ENCODE measurements at regions not wholly inside any gene's neighbourhood (a gene's known extent, or its start where the extent isn't known, plus 50 kb on each side); places are given as distances from the start of the nearest gene placed in this dataset.

DNA sequence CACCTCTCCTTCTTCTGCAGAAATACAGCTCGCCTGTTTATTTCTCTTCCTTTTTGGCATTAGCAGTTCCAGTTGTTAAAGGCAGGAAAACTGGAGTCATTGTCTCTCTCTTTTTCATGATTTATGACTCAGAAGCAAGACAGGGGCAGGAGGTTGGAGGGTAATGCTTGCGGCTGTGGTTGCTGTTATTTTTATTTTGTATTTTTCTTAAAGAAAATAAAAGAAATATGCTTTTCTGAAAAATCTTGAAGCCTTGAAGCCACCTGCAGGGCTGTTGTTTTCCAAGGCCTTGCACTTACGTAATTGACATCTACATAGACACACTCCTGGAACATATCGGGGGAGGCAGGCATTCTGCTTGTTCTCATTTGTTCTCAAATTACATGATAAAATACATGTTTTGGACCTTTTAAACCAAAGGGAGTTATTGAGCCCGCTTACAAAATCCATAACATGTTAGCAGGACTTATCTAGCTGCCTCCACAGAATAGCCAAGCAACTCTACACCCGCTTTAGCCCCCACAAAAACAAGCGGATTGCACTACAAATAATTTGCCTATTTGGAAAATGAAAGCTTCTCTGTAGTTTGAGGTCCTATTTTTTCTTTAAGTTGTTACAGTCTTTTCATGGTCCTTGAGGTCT, 1004.6 kb upstream of the NR2F2 start:
- Histone ChIP-seq H3K9me3 (no peaks in the 10 kb centered on the region), H2AFZ (ENCODE audit: low read depth) (no peak overlapping the region), H3K36me3 (replicated peaks in 1 of 2; ENCODE audit: control insufficient read depth in 1 of 2, insufficient read depth in 2 of 2, low read length in 1 of 2) (no peaks in the 10 kb centered on the region), H3K4me2 (no peak overlapping the region), H3K9ac (no peak overlapping the region), H3K9me2 (no peaks in the 10 kb centered on the region), H3K27me3 (ENCODE audit: insufficient read depth) (no peaks in the 10 kb centered on the region), H3K79me2 (ENCODE audit: insufficient read depth) (no peaks in the 10 kb centered on the region), H4K20me1 (ENCODE audit: insufficient read depth) (no peaks in the 10 kb centered on the region), H3K4me3 (ENCODE audit: low read depth in 2 of 2, low read length in 1 of 2) (no peak overlapping the region), H3K27ac (ENCODE audit: low read depth in 2 of 2, low read length in 1 of 2) (no peak overlapping the region), H3K4me1 (ENCODE audit: control insufficient read depth in 1 of 2, insufficient read depth in 2 of 2, low read depth in 1 of 2, low read length in 1 of 2) (no peaks in the 10 kb centered on the region), H3F3A (replicated peaks; ENCODE audit: insufficient read depth) (no peaks in the 10 kb centered on the region)
- ChIA-PET POLR2A (no interaction called here), CTCF (no interaction called here)
- no peak for TF ChIP-seq NFIC (IDR thresholded peaks at IDR 0.05; ENCODE audit: borderline replicate concordance)
- no peak for TF ChIP-seq REST (IDR thresholded peaks at IDR 0.05; ENCODE audit: low read depth, low read length)
- TF ChIP-seq FOSL2 (IDR thresholded peaks at IDR 0.05; ENCODE audit: borderline replicate concordance, low read depth): no peak
- no peak for TF ChIP-seq GABPA (IDR thresholded peaks at IDR 0.05; ENCODE audit: low read depth)
- TF ChIP-seq FOXM1 (IDR thresholded peaks at IDR 0.05; ENCODE audit: low read depth): no peak
- no peak for DNase-seq
- WGBS (ENCODE audit: low lambda C conversion rate): 28% methylated on average over 7 of the region's 7 CpGs

DNA sequence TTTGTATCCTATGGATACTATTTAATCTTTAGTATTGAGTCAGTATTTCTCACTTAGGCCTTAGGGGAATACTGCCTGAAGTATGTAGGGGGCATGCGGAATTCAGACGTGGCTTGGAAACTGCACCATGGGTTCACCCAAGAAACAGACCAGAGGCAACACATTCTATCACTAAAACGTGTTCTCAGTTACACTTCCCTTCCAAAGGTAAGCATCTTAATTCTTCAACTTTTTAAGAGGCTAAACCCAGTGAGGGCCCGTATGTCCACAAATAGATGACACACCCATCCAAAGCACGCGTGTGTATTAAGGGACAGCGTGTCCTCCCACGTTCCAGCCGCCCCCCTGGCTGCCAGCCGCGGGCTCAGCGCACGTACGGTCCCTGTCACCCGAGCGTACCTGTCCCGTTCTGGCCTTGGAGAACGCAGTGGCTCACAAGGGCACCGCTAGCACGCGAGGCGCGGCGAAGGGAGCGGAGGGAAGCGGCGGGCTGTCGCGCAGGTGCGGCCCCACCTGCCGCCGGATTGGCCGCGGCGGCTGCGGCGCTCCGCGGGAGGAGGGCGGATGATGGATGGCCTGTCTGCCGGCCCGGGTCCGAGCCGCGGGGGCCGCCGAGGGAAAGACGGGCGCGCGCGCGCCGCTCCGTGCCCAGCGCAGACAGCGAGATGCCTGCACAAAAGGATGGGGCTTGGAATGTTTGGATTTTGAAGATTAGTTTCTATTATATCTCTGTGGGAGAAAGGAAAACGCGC, 1003.9 kb upstream of the NR2F2 start:
- Histone ChIP-seq H2AFZ (ENCODE audit: low read depth) (no peak overlapping the region), H3K79me2 (ENCODE audit: insufficient read depth) (no peaks in the 10 kb centered on the region), H3K9ac (no peak overlapping the region), H3K9me2 (no peaks in the 10 kb centered on the region), H3K27ac (ENCODE audit: low read depth in 2 of 2, low read length in 1 of 2) (no peak overlapping the region), H3F3A (replicated peaks; ENCODE audit: insufficient read depth) (no peaks in the 10 kb centered on the region), H3K36me3 (replicated peaks in 1 of 2; ENCODE audit: control insufficient read depth in 1 of 2, insufficient read depth in 2 of 2, low read length in 1 of 2) (no peaks in the 10 kb centered on the region), H3K4me3 (ENCODE audit: low read depth in 2 of 2, low read length in 1 of 2) (no peak overlapping the region), H3K9me3 (no peaks in the 10 kb centered on the region), H3K27me3 (ENCODE audit: insufficient read depth) (no peaks in the 10 kb centered on the region), H3K4me1 (ENCODE audit: control insufficient read depth in 1 of 2, insufficient read depth in 2 of 2, low read depth in 1 of 2, low read length in 1 of 2) (no peaks in the 10 kb centered on the region), H4K20me1 (ENCODE audit: insufficient read depth) (no peaks in the 10 kb centered on the region), H3K4me2 (no peak overlapping the region)
- peak; percentile 15 for DNase-seq
- 25% methylated on average over 42 of the region's 59 CpGs for WGBS (ENCODE audit: low lambda C conversion rate)
- ChIA-PET CTCF (no interaction called here), POLR2A (no interaction called here)
- TF ChIP-seq, protein P1, sequence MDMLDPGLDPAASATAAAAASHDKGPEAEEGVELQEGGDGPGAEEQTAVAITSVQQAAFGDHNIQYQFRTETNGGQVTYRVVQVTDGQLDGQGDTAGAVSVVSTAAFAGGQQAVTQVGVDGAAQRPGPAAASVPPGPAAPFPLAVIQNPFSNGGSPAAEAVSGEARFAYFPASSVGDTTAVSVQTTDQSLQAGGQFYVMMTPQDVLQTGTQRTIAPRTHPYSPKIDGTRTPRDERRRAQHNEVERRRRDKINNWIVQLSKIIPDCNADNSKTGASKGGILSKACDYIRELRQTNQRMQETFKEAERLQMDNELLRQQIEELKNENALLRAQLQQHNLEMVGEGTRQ (IDR thresholded peaks at IDR 0.05; ENCODE audit: borderline replicate concordance, low read depth, low read length): no peak
- no peak for TF ChIP-seq FOXM1 (IDR thresholded peaks at IDR 0.05; ENCODE audit: low read depth)
- TF ChIP-seq TAF1 (IDR thresholded peaks at IDR 0.05; ENCODE audit: borderline replicate concordance, low read depth, low read length): no peak
- TF ChIP-seq GATA2 (CRISPR knock-in tag; IDR thresholded peaks at IDR 0.05): no peak
- TF ChIP-seq, protein P2, sequence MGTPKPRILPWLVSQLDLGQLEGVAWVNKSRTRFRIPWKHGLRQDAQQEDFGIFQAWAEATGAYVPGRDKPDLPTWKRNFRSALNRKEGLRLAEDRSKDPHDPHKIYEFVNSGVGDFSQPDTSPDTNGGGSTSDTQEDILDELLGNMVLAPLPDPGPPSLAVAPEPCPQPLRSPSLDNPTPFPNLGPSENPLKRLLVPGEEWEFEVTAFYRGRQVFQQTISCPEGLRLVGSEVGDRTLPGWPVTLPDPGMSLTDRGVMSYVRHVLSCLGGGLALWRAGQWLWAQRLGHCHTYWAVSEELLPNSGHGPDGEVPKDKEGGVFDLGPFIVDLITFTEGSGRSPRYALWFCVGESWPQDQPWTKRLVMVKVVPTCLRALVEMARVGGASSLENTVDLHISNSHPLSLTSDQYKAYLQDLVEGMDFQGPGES (IDR thresholded peaks at IDR 0.05; ENCODE audit: low read depth, low read length): no peak
- TF ChIP-seq SMC3 (IDR thresholded peaks at IDR 0.05; ENCODE audit: low read depth, low read length): no peak
- no peak for TF ChIP-seq ELF1 (IDR thresholded peaks at IDR 0.05)
- no peak for TF ChIP-seq ZBTB33 (IDR thresholded peaks at IDR 0.05; ENCODE audit: borderline replicate concordance, low read depth)
- no peak for TF ChIP-seq FOSL2 (IDR thresholded peaks at IDR 0.05; ENCODE audit: borderline replicate concordance, low read depth)
- TF ChIP-seq SIN3A (IDR thresholded peaks at IDR 0.05; ENCODE audit: borderline replicate concordance, low read depth, low read length): no peak
- TF ChIP-seq NRF1 (IDR thresholded peaks at IDR 0.05; ENCODE audit: low read depth, low read length): no peak
- no peak for TF ChIP-seq RCOR1 (IDR thresholded peaks at IDR 0.05; ENCODE audit: low read length)
- TF ChIP-seq JUND (IDR thresholded peaks at IDR 0.05): no peak
- TF ChIP-seq USF1 (IDR thresholded peaks at IDR 0.05; ENCODE audit: borderline replicate concordance, low read depth): no peak
- TF ChIP-seq FOXJ3 (CRISPR knock-in tag; IDR thresholded peaks at IDR 0.05): no peak
- TF ChIP-seq GABPA (IDR thresholded peaks at IDR 0.05; ENCODE audit: low read depth): no peak
